Osteocyte (in vitro differentiated cells): ENCODE measurements at regions not wholly inside any gene's neighbourhood (a gene's known extent, or its start where the extent isn't known, plus 50 kb on each side); places are given as distances from the start of the nearest gene placed in this dataset.

Source experiments
- DNase-seq: peaks from one replicate; pipeline ENCODE4 v3.0.0; 2021; ENCODE audit warnings: mixed read lengths; ENCODE audit not compliant: unreplicated experiment; ENCODE audit errors: extremely low spot score
- H3K27ac Mint-ChIP-seq: one replicate; pipeline ENCODE4 v1.8.0; 2021; ENCODE audit warnings: mild to moderate bottlenecking, mixed read lengths; ENCODE audit not compliant: unreplicated experiment
- H3K27me3 Mint-ChIP-seq: one replicate; pipeline ENCODE4 v1.8.0; 2021; ENCODE audit warnings: mixed read lengths; ENCODE audit not compliant: unreplicated experiment
- H3K36me3 Mint-ChIP-seq: one replicate; pipeline ENCODE4 v1.8.0; 2021; ENCODE audit warnings: mixed read lengths; ENCODE audit not compliant: unreplicated experiment
- H3K4me1 Mint-ChIP-seq: one replicate; pipeline ENCODE4 v1.8.0; 2021; ENCODE audit warnings: mixed read lengths; ENCODE audit not compliant: unreplicated experiment
- H3K4me3 Mint-ChIP-seq: one replicate; pipeline ENCODE4 v1.8.0; 2021; ENCODE audit warnings: mild to moderate bottlenecking, moderate library complexity, mixed read lengths; ENCODE audit not compliant: unreplicated experiment
- H3K9me3 Mint-ChIP-seq: one replicate; pipeline ENCODE4 v1.8.0; 2021; ENCODE audit warnings: mixed read lengths; ENCODE audit not compliant: unreplicated experiment
- TF ChIP-seq, protein P1 (sequence below): fragments of 200-600 bp; sonication (generic); IDR thresholded peaks from 2 replicates; pipeline ENCODE4 v1.5.0; 2021; ENCODE audit warnings: antibody characterized with exemption, mild to moderate bottlenecking, moderate library complexity

GRCh38 chr2:9092383-9093282, 89.1 kb upstream of the MBOAT2 start:
- TF ChIP-seq, protein P1, sequence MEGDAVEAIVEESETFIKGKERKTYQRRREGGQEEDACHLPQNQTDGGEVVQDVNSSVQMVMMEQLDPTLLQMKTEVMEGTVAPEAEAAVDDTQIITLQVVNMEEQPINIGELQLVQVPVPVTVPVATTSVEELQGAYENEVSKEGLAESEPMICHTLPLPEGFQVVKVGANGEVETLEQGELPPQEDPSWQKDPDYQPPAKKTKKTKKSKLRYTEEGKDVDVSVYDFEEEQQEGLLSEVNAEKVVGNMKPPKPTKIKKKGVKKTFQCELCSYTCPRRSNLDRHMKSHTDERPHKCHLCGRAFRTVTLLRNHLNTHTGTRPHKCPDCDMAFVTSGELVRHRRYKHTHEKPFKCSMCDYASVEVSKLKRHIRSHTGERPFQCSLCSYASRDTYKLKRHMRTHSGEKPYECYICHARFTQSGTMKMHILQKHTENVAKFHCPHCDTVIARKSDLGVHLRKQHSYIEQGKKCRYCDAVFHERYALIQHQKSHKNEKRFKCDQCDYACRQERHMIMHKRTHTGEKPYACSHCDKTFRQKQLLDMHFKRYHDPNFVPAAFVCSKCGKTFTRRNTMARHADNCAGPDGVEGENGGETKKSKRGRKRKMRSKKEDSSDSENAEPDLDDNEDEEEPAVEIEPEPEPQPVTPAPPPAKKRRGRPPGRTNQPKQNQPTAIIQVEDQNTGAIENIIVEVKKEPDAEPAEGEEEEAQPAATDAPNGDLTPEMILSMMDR: no peak
- H3K9me3 Mint-ChIP-seq: no peaks in the 10 kb centered on the region
- no peak overlapping the region for H3K4me3 Mint-ChIP-seq
- H3K27ac Mint-ChIP-seq: peak overlapping the region; percentile 51
- no peak for DNase-seq
- H3K36me3 Mint-ChIP-seq: no peaks in the 10 kb centered on the region
- H3K4me1 Mint-ChIP-seq: peaks cover 58% of the 10 kb centered on the region
- H3K27me3 Mint-ChIP-seq: no peaks in the 10 kb centered on the region

DNA sequence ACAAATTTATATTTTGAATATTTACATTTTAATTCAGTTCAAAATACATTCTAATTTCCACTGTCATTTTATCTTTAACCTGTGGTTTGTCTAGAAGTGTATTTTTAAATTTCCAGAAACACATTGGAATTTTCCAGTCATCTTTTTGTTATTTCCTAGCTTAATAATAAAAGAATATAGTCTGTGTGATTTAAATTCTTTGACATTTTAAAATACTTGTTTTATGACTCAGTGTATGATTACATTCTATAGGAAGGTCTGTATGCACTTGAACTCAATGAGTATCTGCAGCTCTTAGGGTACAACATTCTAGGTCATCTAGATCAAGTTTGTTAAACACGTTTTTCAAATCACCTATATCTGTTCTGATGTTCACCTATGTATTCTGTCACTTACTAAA, 88.3 kb upstream of the MBOAT2 start:
- Mint-ChIP-seq H3K4me3 (no peak overlapping the region), H3K27ac (peak overlapping the region; percentile 51), H3K36me3 (no peaks in the 10 kb centered on the region), H3K4me1 (peaks cover 65% of the 10 kb centered on the region), H3K27me3 (no peaks in the 10 kb centered on the region), H3K9me3 (no peaks in the 10 kb centered on the region)
- DNase-seq: no peak
- TF ChIP-seq, protein P1: no peak

GRCh38 chr2:9089831-9090230, 86.3 kb upstream of the MBOAT2 start:
- Mint-ChIP-seq H3K9me3 (no peaks in the 10 kb centered on the region), H3K4me3 (no peak overlapping the region), H3K27ac (peak overlapping the region; percentile 23), H3K27me3 (no peaks in the 10 kb centered on the region), H3K36me3 (no peaks in the 10 kb centered on the region), H3K4me1 (peaks cover 65% of the 10 kb centered on the region)
- DNase-seq: no peak
- TF ChIP-seq, protein P1: no peak

DNA sequence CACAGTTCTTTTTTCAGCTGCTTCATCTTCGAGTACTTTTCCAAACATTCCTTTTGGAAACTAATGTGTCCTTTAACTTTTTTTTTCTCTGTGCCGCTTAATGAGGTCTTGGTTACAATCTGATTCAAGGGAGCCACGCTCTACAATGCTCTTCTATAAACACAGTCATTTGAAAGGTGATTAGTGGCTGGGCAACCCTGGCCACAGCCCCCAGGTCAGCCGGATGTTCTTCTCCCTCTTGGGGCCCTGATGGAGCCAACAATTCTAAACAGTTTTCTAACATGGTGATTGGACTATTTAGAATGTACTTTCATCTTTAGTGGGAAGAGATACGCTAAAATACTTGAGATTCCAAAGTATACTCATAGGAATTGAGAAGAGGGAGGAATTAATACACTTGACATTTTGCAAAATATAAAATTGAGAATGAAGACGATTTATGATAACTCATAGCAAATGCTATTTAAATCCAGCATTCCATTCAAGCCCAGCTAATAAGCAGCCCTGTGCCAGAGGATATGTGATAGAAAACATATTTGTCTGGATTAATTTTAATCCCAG, 83.7 kb upstream of the MBOAT2 start:
- H3K27me3 Mint-ChIP-seq: no peaks in the 10 kb centered on the region

GRCh38 chr2:9086465-9086864, 83.0 kb upstream of the MBOAT2 start:
- no peak overlapping the region for H3K4me3 Mint-ChIP-seq
- peak overlapping the region; percentile 91 for H3K27ac Mint-ChIP-seq
- peaks cover 37% of the 10 kb centered on the region for H3K4me1 Mint-ChIP-seq
- H3K27me3 Mint-ChIP-seq: no peaks in the 10 kb centered on the region
- TF ChIP-seq, protein P1: no peak
- DNase-seq: no peak
- no peaks in the 10 kb centered on the region for H3K36me3 Mint-ChIP-seq
- peaks cover 10% of the 10 kb centered on the region for H3K9me3 Mint-ChIP-seq

More for the DNA sequence above, 83.7 kb upstream of the MBOAT2 start:
- DNase-seq: no peak
- Mint-ChIP-seq H3K9me3 (peaks cover 3% of the 10 kb centered on the region), H3K27ac (peak overlapping the region; percentile 91), H3K36me3 (no peaks in the 10 kb centered on the region), H3K4me1 (peaks cover 44% of the 10 kb centered on the region), H3K4me3 (peak overlapping the region; percentile 33)
- TF ChIP-seq, protein P1: no peak
